ENCODE measurements at regions not wholly inside any gene's neighbourhood (a gene's known extent, or its start where the extent isn't known, plus 50 kb on each side); places are given as distances from the start of the nearest gene placed in this dataset.

DNA sequence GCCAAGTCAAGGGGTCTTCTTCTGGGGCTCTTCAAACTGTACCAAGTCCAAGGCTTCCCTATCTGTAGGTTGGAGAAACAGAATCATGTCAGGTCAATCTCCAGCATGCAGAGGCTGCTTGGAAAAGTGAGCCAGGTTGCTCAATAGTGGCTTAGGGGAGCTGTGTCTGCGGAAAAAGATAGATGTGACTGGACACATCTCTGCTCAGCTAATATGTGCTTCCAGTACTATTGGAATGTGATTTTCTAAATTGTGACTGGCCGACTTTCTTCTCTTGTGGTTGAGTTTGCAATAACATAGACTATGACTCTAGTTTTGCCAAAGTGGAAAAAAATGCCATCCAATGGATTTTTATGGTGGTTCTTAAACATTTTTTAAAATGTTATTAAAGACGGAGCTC is 136.7 kb downstream of the BOD1 start:
- POLR2A ChIA-PET (ENCODE audit: low non-redundant PET), result no interaction called here
- H3K27ac ChIP-seq (ENCODE audit: low read depth, low read length, poor library complexity, severe bottlenecking), result no peak overlapping the region
- no TSS peak for BruUV-seq (replicated peaks)

DNA sequence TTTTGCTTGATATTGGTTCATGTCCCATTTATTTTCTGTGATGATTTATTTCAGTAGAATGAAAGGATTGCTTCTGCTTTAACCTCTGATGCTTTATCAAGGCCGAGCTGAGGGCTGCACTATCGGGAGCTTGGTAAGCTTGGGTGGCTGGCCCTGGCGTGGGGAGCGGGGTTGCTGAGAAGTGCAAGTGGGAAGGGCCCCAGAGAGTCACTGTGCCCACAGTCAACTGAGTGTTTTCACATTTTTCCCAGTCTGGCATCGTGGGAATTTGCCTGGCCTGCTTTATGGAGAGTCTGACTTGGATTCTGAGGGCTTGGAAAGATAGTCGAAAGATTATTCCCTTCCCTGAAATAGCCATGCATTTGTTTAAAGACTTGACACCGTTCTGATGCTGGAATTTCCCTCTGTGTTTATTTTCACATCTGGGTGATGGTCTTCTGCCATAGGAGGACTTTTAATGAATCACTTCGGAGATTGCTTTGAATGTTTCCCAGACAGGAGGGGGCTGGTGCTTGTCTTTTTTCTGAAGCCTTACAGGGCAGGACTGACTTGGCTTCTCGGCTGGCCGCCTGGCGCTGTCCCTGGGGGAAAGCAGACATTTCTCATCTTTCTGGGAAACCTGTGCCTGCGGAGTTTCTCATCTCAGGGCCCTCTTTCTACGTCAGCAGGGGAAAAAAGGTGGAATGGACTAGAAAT is 139.0 kb downstream of the BOD1 start:
- intact Hi-C loops (cut with micrococcal nuclease; ENCODE audit: unreplicated experiment), result no loop called here
- TF ChIP-seq, protein P1, sequence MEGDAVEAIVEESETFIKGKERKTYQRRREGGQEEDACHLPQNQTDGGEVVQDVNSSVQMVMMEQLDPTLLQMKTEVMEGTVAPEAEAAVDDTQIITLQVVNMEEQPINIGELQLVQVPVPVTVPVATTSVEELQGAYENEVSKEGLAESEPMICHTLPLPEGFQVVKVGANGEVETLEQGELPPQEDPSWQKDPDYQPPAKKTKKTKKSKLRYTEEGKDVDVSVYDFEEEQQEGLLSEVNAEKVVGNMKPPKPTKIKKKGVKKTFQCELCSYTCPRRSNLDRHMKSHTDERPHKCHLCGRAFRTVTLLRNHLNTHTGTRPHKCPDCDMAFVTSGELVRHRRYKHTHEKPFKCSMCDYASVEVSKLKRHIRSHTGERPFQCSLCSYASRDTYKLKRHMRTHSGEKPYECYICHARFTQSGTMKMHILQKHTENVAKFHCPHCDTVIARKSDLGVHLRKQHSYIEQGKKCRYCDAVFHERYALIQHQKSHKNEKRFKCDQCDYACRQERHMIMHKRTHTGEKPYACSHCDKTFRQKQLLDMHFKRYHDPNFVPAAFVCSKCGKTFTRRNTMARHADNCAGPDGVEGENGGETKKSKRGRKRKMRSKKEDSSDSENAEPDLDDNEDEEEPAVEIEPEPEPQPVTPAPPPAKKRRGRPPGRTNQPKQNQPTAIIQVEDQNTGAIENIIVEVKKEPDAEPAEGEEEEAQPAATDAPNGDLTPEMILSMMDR (conservative IDR thresholded peaks at IDR 0.05; ENCODE audit: low read depth, low read length), result no peak
- TF ChIP-seq EZH2 (IDR thresholded peaks at IDR 0.05; ENCODE audit: borderline replicate concordance, low read depth, low read length, poor library complexity, severe bottlenecking), result no peak
- H3K4me1 ChIP-seq (ENCODE audit: insufficient read depth, low read length, poor library complexity, severe bottlenecking), result no peaks in the 10 kb centered on the region
- no peak overlapping the region for H3K27ac ChIP-seq (ENCODE audit: low read depth, low read length, poor library complexity, severe bottlenecking)
- no peak for DNase-seq (ENCODE audit: low spot score)
- ChIA-PET POLR2A (ENCODE audit: low non-redundant PET) (no interaction called here), CTCF (no interaction called here)
- no peak overlapping the region for H3K4me3 ChIP-seq (ENCODE audit: low read depth, low read length, poor library complexity, severe bottlenecking)
- no peaks in the 10 kb centered on the region for H3K9me3 ChIP-seq (ENCODE audit: low read depth, low read length, poor library complexity, severe bottlenecking)
- H3K27me3 ChIP-seq (replicated peaks; ENCODE audit: insufficient read depth, low read depth, low read length, poor library complexity), result peaks cover 14% of the 10 kb centered on the region
- H3K36me3 ChIP-seq (ENCODE audit: insufficient read depth, low read length, poor library complexity, severe bottlenecking), result no peaks in the 10 kb centered on the region
- no TSS peak for BruUV-seq (replicated peaks)

More for the DNA sequence above, 136.7 kb downstream of the BOD1 start:
- Histone ChIP-seq H3K4me1 (ENCODE audit: insufficient read depth, low read length, poor library complexity, severe bottlenecking) (no peaks in the 10 kb centered on the region), H3K27me3 (replicated peaks; ENCODE audit: insufficient read depth, low read depth, low read length, poor library complexity) (peaks cover 14% of the 10 kb centered on the region), H3K9me3 (ENCODE audit: low read depth, low read length, poor library complexity, severe bottlenecking) (no peaks in the 10 kb centered on the region), H3K4me3 (ENCODE audit: low read depth, low read length, poor library complexity, severe bottlenecking) (no peak overlapping the region), H3K36me3 (ENCODE audit: insufficient read depth, low read length, poor library complexity, severe bottlenecking) (no peaks in the 10 kb centered on the region)
- CTCF ChIA-PET, result no interaction called here
- DNase-seq (ENCODE audit: low spot score), result no peak
- TF ChIP-seq, protein P1 (conservative IDR thresholded peaks at IDR 0.05; ENCODE audit: low read depth, low read length), result no peak
- no peak for TF ChIP-seq EZH2 (IDR thresholded peaks at IDR 0.05; ENCODE audit: borderline replicate concordance, low read depth, low read length, poor library complexity, severe bottlenecking)
- intact Hi-C loops (cut with micrococcal nuclease; ENCODE audit: unreplicated experiment), result no loop called here

DNA sequence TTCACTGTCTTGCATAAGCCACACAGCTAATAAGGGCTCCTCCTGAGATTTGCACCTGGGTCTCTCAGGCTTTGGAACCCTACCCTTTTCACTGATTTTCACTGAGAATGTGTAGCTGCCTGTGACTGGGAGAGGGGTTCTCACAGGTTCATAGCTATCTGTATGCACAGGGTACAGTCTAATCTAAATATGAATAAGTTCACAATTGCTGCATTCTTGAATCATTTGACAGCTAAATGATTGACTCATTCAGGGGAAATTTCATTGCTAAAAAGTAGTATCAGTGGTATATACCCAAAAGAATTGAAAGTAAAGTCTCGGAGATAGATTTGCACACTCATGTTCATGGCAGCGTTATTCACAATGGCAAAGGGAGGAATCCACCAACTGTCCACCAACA is 140.7 kb downstream of the BOD1 start:
- H3K27me3 ChIP-seq (replicated peaks; ENCODE audit: insufficient read depth, low read depth, low read length, poor library complexity), result peaks cover 13% of the 10 kb centered on the region
- DNase-seq (ENCODE audit: low spot score), result no peak
- no peak overlapping the region for H3K27ac ChIP-seq (ENCODE audit: low read depth, low read length, poor library complexity, severe bottlenecking)
- no peaks in the 10 kb centered on the region for H3K36me3 ChIP-seq (ENCODE audit: insufficient read depth, low read length, poor library complexity, severe bottlenecking)
- H3K4me3 ChIP-seq (ENCODE audit: low read depth, low read length, poor library complexity, severe bottlenecking), result no peak overlapping the region
- BruUV-seq (replicated peaks), result no TSS peak
- CTCF ChIA-PET, result no interaction called here
- no peaks in the 10 kb centered on the region for H3K9me3 ChIP-seq (ENCODE audit: low read depth, low read length, poor library complexity, severe bottlenecking)
- TF ChIP-seq EZH2 (IDR thresholded peaks at IDR 0.05; ENCODE audit: borderline replicate concordance, low read depth, low read length, poor library complexity, severe bottlenecking), result no peak
- TF ChIP-seq, protein P1 (conservative IDR thresholded peaks at IDR 0.05; ENCODE audit: low read depth, low read length), result no peak
- POLR2A ChIA-PET (ENCODE audit: low non-redundant PET), result no interaction called here
- intact Hi-C loops (cut with micrococcal nuclease; ENCODE audit: unreplicated experiment), result no loop called here
- H3K4me1 ChIP-seq (ENCODE audit: insufficient read depth, low read length, poor library complexity, severe bottlenecking), result no peaks in the 10 kb centered on the region
